Stimulated activated naive CD4-positive, alpha-beta T cell (primary cell): ENCODE measurements at regions not wholly inside any gene's neighbourhood (a gene's known extent, or its start where the extent isn't known, plus 50 kb on each side); places are given as distances from the start of the nearest gene placed in this dataset.

Source experiments
- DNase-seq, 6 experiments: peaks; one replicate each; lab custom pipeline; 2025; lab: John Stamatoyannopoulos, UW

GRCh38 chr9:13755551-13755950 is 476.1 kb upstream of the MPDZ start:
- no peak for DNase-seq

- DNase-seq: no peak
Observed at GRCh38 chr9:13750639-13751038, 471.1 kb upstream of the MPDZ start.

DNA sequence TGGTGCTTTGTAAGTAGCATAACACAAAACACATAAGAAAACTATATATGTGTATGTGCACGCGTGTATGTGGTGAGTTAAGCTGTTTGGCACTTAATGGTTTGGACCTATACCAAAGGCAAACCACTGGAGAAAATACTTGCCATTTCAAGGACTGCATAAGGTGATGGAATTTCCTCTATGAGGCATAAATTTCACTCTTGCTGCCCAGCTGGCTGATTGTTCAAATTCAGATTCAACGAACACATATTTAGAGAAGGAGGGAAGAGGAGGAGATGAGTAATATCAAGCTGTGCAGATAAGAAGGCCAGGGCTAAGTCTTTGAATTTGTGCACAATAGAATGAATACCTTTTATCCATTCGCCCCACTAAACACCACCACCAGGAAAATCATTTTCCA is 470.6 kb upstream of the MPDZ start:
- DNase-seq: no peak

DNA sequence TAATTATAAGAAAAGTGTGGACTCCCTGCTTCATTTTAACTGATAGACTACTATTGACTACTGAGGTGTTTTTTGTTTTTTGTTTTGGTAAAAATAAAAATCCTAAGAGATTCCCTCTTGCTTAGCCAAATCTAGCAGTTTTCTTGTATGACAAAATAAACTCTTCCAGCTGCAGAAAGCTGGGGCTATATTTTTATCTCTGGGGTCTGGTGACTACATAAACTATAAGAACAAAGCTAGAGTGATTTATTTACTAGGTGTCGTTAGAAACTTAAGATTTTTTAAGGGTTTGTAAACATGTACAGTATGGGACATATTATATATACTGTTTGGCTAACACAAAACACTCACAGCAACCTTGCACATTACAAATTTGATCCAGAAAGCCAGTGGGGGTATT is 467.4 kb upstream of the MPDZ start:
- no peak for DNase-seq

DNA sequence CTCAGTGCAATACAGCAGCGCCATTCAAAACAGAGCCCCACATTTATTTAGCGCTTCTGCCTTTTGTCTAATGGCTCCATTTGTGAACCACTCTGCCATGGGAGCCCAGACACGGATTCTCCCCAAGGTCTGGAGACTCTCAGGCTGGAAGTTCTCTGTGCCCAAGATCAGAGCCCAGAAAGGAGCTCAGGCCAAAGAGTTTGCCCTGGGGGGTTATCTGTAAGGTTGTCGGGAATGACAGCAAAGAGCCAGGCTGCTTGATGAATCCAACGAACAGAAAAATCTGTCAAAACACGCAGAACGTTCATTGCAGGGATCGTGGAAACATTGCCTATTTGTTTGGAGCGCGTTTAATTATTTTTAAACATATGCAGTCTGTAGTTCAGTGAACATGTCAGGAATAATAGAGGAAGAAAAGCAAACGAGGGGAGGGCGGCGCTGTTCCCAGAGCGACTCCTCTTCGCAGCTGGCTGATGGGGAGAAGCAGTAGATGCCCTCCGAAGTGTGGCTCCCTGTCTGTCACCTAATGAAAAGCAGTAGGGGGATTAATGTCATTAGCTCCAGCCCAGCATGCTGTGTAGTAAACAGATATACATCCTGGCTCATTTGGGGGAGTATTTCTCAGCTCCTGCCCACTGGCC is 464.9 kb upstream of the MPDZ start:
- DNase-seq: no peak

GRCh38 chr9:13737885-13738284 is 458.4 kb upstream of the MPDZ start:
- DNase-seq: no peak

DNA sequence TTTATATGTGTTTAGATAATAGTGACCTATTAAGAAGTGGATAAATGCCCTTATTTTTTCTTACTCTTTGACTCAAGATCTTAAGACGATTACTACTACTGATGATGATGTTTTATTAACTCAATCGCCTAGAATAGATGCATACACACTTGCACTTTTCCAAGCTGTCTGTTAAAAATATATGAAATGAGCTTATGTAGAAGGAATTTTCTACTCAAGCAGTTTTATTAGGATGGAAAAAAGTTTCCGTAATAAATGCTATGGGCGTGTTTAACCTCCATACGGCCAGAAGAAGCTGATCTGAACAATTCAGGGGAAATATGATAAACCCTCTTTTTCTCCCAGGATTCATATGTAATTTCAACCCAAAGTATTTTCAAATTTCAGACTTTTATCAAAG is 455.7 kb upstream of the MPDZ start:
- DNase-seq: no peak

GRCh38 chr9:13734601-13735000 is 455.1 kb upstream of the MPDZ start:
- DNase-seq: no peak

- no peak for DNase-seq
Observed at GRCh38 chr9:13732290-13732689, 452.8 kb upstream of the MPDZ start.

- DNase-seq: no peak
Observed at GRCh38 chr9:13731637-13732036, 452.1 kb upstream of the MPDZ start.

DNA sequence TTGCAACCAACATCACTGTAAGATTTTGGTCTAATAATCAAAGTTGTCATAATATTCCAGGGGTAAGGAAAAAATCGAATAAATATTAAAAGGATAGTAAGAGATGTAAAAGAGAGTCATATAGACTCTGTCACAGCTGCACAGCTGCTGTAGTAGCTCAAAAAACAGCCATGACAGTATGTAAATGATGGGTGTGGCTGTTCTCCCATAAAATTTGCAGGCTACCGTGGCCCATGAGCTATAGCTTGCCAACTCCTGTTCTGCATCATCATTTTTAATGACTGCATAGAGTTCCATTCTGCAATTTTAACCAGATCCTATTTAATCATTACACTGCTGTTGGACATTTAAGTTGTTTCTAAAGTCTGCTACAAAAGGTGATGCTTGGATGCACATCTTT is 450.5 kb upstream of the MPDZ start:
- DNase-seq: no peak

- no peak for DNase-seq
Observed at GRCh38 chr9:13728917-13729811, 449.7 kb upstream of the MPDZ start.

GRCh38 chr9:13728131-13728530 is 448.6 kb upstream of the MPDZ start:
- DNase-seq: no peak

DNA sequence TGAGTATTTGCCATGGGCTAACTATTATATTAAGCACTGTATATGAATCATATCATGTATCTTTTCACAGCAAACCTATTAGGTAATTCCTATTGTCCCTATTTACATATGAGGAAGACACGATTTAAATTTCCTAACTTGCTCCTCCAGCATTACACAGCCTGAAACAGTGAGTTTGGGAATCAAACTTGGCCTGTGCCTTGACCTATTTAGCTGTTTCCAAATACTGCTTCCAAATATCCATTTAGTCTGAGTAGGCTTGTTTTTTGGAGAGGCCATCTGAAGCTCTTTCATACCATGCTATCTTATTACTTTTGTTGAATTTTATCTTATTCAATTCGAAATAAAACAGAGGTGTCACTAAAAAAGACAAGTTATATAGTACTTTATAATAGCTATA is 447.3 kb upstream of the MPDZ start:
- DNase-seq: no peak

- DNase-seq: no peak
Observed at GRCh38 chr9:13725516-13725915, 446.0 kb upstream of the MPDZ start.

GRCh38 chr9:13721481-13722235 is 442.2 kb upstream of the MPDZ start:
- DNase-seq: no peak

- no peak for DNase-seq
Observed at GRCh38 chr9:13719981-13720676, 440.6 kb upstream of the MPDZ start.

- no peak for DNase-seq
Observed at GRCh38 chr9:13719446-13719845, 440.0 kb upstream of the MPDZ start.

DNA sequence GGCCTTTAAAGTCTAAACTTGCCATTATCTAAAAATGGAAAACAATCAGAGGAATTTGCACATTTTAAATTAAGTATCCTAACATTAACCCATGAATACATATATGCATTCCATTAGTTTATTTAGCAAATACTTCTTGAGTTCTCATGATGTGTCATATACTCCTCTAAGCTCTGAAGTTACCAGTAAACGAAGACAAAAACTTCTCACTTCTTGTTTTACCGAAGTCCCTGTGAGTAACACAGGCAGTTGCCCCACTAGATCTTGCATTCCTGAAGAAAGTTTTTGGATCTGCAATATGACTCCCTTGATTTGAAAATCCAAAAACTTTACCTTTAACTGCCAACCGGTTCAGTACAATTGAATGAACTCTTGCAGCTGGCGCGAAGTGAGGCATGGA is 439.0 kb upstream of the MPDZ start:
- DNase-seq: no peak

- DNase-seq: no peak
Observed at GRCh38 chr9:13718086-13718485, 438.6 kb upstream of the MPDZ start.

- DNase-seq: no peak
Observed at GRCh38 chr9:13717322-13718054, 438.0 kb upstream of the MPDZ start.
